HepG2 (cell line): ENCODE measurements at regions not wholly inside any gene's neighbourhood (a gene's known extent, or its start where the extent isn't known, plus 50 kb on each side); places are given as distances from the start of the nearest gene placed in this dataset.

Source experiments
- CREM ChIP-seq, 2 experiments: sonication (generic) in 1 of 2; formaldehyde crosslinking in 1 of 2; IDR thresholded peaks; 2 replicates each; pipeline versions ENCODE4 v1.4.0 to v1.6.1; 2016 to 2020; ENCODE audit warnings: antibody characterized with exemption in 1 of 2, mild to moderate bottlenecking in 1 of 2, missing genetic modification reagents in 1 of 2
- FOXP1 ChIP-seq, 2 experiments: fragments of 450-650 bp in 1 of 2; IDR thresholded peaks; 2 replicates each; pipeline ENCODE4 v1.6.1; 2017 to 2018; ENCODE audit warnings: antibody characterized with exemption in 1 of 2

- TF ChIP-seq FOXP1 (IDR thresholded peaks at IDR 0.05): no peak
- no peak for TF ChIP-seq FOXP1 (CRISPR knock-in tag; IDR thresholded peaks at IDR 0.05)
- no peak for TF ChIP-seq CREM (IDR thresholded peaks at IDR 0.05)
- TF ChIP-seq CREM (CRISPR knock-in tag; IDR thresholded peaks at IDR 0.05): no peak
Observed at GRCh38 chr10:44757551-44758205, 153.5 kb upstream of the TMEM72 start.
